OCI-LY1 (cell line): ENCODE measurements at regions not wholly inside any gene's neighbourhood (a gene's known extent, or its start where the extent isn't known, plus 50 kb on each side); places are given as distances from the start of the nearest gene placed in this dataset.

Experiments used
- H2AFZ ChIP-seq: fragments of 200-600 bp; sonication (generic), shearing (Covaris generic); 2 replicates; pipeline ENCODE4 v1.6.0; 2014; ENCODE audit warnings: antibody characterized with exemption, mild to moderate bottlenecking, low read length
- H3F3A ChIP-seq: fragments of 200-600 bp; sonication (generic), shearing (Covaris generic); 2 replicates; pipeline ENCODE4 v1.6.0; 2014; ENCODE audit warnings: mild to moderate bottlenecking, antibody characterized with exemption, low read length, moderate library complexity; ENCODE audit not compliant: insufficient read depth
- H3K27ac ChIP-seq: fragments of 200-600 bp; sonication (generic); 2 replicates; pipeline ENCODE4 v1.5.1; 2014; ENCODE audit warnings: low read length, mixed run types, mild to moderate bottlenecking, low read depth; ENCODE audit not compliant: poor library complexity, severe bottlenecking
- H3K27me3 ChIP-seq: fragments of 200-600 bp; sonication (generic); 2 replicates; pipeline ENCODE4 v1.6.0; 2014; ENCODE audit warnings: antibody characterized with exemption, mild to moderate bottlenecking, low read length, moderate library complexity; ENCODE audit not compliant: insufficient read depth
- H3K36me3 ChIP-seq: fragments of 200-600 bp; sonication (generic); 2 replicates; pipeline ENCODE4 v1.6.1; 2014; ENCODE audit warnings: mild to moderate bottlenecking, antibody characterized with exemption, low read length, moderate library complexity, mixed read lengths; ENCODE audit not compliant: insufficient read depth
- H3K4me1 ChIP-seq: fragments of 200-600 bp; sonication (generic); 2 replicates; pipeline ENCODE4 v1.5.1; 2014; ENCODE audit warnings: mild to moderate bottlenecking, low read length, moderate library complexity; ENCODE audit not compliant: insufficient read depth, severe bottlenecking
- H3K4me2 ChIP-seq: fragments of 200-600 bp; sonication (generic), shearing (Covaris generic); 2 replicates; pipeline ENCODE4 v1.6.1; 2014; ENCODE audit warnings: low read length
- H3K4me3 ChIP-seq: fragments of 200-600 bp; sonication (generic); 2 replicates; pipeline ENCODE4 v1.5.1; 2014; ENCODE audit warnings: low read length, low read depth, mild to moderate bottlenecking, mixed read lengths; ENCODE audit not compliant: poor library complexity, severe bottlenecking
- H3K79me2 ChIP-seq: fragments of 200-600 bp; shearing (Covaris generic); 2 replicates; pipeline ENCODE4 v1.6.1; 2016; ENCODE audit warnings: mixed run types, low read length, mixed read lengths; ENCODE audit not compliant: insufficient read depth
- H3K9ac ChIP-seq: fragments of 200-600 bp; sonication (generic), shearing (Covaris generic); 2 replicates; pipeline ENCODE4 v1.6.1; 2014; ENCODE audit warnings: mild to moderate bottlenecking, low read length, mixed read lengths
- H3K9me2 ChIP-seq: fragments of 200-600 bp; sonication (generic), shearing (Covaris generic); 2 replicates; pipeline ENCODE4 v1.6.1; 2014; ENCODE audit warnings: low read depth, mild to moderate bottlenecking, low read length, mixed read lengths
- H3K9me3 ChIP-seq: fragments of 200-600 bp; shearing (Covaris generic); 2 replicates; pipeline ENCODE4 v1.6.1; 2014; ENCODE audit warnings: low read length, mixed read lengths
- H4K20me1 ChIP-seq: fragments of 200-600 bp; sonication (generic), shearing (Covaris generic); 2 replicates; pipeline ENCODE4 v1.6.0; 2016; ENCODE audit warnings: mild to moderate bottlenecking, low read length; ENCODE audit not compliant: insufficient read depth
- CTCF ChIP-seq: fragments of 200-600 bp; sonication (generic), shearing (Covaris generic); IDR thresholded peaks from 2 replicates; pipeline ENCODE4 v1.5.1; 2017; ENCODE audit warnings: mild to moderate bottlenecking, antibody characterized with exemption, low read length, moderate library complexity, mixed read lengths
- EZH2 ChIP-seq: fragments of 200-600 bp; sonication (generic), shearing (Covaris generic); IDR thresholded peaks from 2 replicates; pipeline ENCODE4 v1.8.0; 2017; ENCODE audit warnings: borderline replicate concordance, mixed run types, mild to moderate bottlenecking, antibody characterized with exemption, low read length, moderate library complexity, mixed read lengths

- H3K9me3 ChIP-seq: no peaks in the 10 kb centered on the region
- no peaks in the 10 kb centered on the region for H3K79me2 ChIP-seq
- H3K36me3 ChIP-seq: no peaks in the 10 kb centered on the region
- no peak overlapping the region for H2AFZ ChIP-seq
- H3K27me3 ChIP-seq: no peaks in the 10 kb centered on the region
- H3F3A ChIP-seq: no peaks in the 10 kb centered on the region
- H3K4me3 ChIP-seq: no peak overlapping the region
- H3K9ac ChIP-seq: no peak overlapping the region
- TF ChIP-seq EZH2: no peak
- no peak for TF ChIP-seq CTCF
- no peaks in the 10 kb centered on the region for H3K4me1 ChIP-seq
- H4K20me1 ChIP-seq: no peaks in the 10 kb centered on the region
- H3K27ac ChIP-seq: no peak overlapping the region
- H3K4me2 ChIP-seq: no peak overlapping the region
- no peaks in the 10 kb centered on the region for H3K9me2 ChIP-seq
These were observed 112.3 kb upstream of the SFRP2 start for GRCh38 chr4:153901220-153901619.

- H3K4me3 ChIP-seq: no peak overlapping the region
- H4K20me1 ChIP-seq: no peaks in the 10 kb centered on the region
- H3F3A ChIP-seq: no peaks in the 10 kb centered on the region
- no peaks in the 10 kb centered on the region for H3K79me2 ChIP-seq
- H3K9me3 ChIP-seq: no peaks in the 10 kb centered on the region
- no peak overlapping the region for H3K9ac ChIP-seq
- no peak overlapping the region for H2AFZ ChIP-seq
- no peak overlapping the region for H3K27ac ChIP-seq
- H3K36me3 ChIP-seq: no peaks in the 10 kb centered on the region
- no peak overlapping the region for H3K4me2 ChIP-seq
- H3K4me1 ChIP-seq: no peaks in the 10 kb centered on the region
- H3K27me3 ChIP-seq: no peaks in the 10 kb centered on the region
- TF ChIP-seq EZH2: no peak
- TF ChIP-seq CTCF: no peak
- H3K9me2 ChIP-seq: no peaks in the 10 kb centered on the region
These were observed 111.5 kb upstream of the SFRP2 start for GRCh38 chr4:153900426-153900825.

GRCh38 chr4:153890761-153891160, 101.9 kb upstream of the SFRP2 start:
- H3F3A ChIP-seq: no peaks in the 10 kb centered on the region
- TF ChIP-seq EZH2 (no peak), CTCF (no peak)
- H3K9me2 ChIP-seq: no peaks in the 10 kb centered on the region
- H4K20me1 ChIP-seq: no peaks in the 10 kb centered on the region
- H3K9ac ChIP-seq: no peak overlapping the region
- no peaks in the 10 kb centered on the region for H3K4me1 ChIP-seq
- no peaks in the 10 kb centered on the region for H3K9me3 ChIP-seq
- no peak overlapping the region for H2AFZ ChIP-seq
- no peak overlapping the region for H3K4me3 ChIP-seq
- no peaks in the 10 kb centered on the region for H3K79me2 ChIP-seq
- no peaks in the 10 kb centered on the region for H3K36me3 ChIP-seq
- H3K4me2 ChIP-seq: no peak overlapping the region
- H3K27me3 ChIP-seq: no peaks in the 10 kb centered on the region
- H3K27ac ChIP-seq: no peak overlapping the region
